ENCODE measurements at regions not wholly inside any gene's neighbourhood (a gene's known extent, or its start where the extent isn't known, plus 50 kb on each side); places are given as distances from the start of the nearest gene placed in this dataset.

- H3K4me1 ChIP-seq (ENCODE audit: control insufficient read depth in 5 of 5, insufficient read depth in 5 of 5, low read length in 5 of 5), result no peaks in the 10 kb centered on the region
- no peaks in the 10 kb centered on the region for H3K27me3 ChIP-seq (ENCODE audit: control insufficient read depth in 3 of 3, insufficient read depth in 3 of 3, low read length in 2 of 3)
- TF ChIP-seq, protein P1, sequence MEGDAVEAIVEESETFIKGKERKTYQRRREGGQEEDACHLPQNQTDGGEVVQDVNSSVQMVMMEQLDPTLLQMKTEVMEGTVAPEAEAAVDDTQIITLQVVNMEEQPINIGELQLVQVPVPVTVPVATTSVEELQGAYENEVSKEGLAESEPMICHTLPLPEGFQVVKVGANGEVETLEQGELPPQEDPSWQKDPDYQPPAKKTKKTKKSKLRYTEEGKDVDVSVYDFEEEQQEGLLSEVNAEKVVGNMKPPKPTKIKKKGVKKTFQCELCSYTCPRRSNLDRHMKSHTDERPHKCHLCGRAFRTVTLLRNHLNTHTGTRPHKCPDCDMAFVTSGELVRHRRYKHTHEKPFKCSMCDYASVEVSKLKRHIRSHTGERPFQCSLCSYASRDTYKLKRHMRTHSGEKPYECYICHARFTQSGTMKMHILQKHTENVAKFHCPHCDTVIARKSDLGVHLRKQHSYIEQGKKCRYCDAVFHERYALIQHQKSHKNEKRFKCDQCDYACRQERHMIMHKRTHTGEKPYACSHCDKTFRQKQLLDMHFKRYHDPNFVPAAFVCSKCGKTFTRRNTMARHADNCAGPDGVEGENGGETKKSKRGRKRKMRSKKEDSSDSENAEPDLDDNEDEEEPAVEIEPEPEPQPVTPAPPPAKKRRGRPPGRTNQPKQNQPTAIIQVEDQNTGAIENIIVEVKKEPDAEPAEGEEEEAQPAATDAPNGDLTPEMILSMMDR (IDR thresholded peaks at IDR 0.05; ENCODE audit: control extremely low read depth, extremely low read depth), result no peak
- no peak for DNase-seq
- ATAC-seq (ENCODE audit: insufficient read depth, low FRiP score), result no peak
- H3K27ac ChIP-seq (ENCODE audit: low read depth in 1 of 2, low read length in 1 of 2), result no peak overlapping the region
- H3K36me3 ChIP-seq (ENCODE audit: control insufficient read depth in 4 of 4, insufficient read depth in 4 of 4, low read length in 4 of 4), result no peaks in the 10 kb centered on the region
- no peak overlapping the region for H3K4me3 ChIP-seq
- H3K9ac ChIP-seq (ENCODE audit: insufficient read depth in 1 of 2, low read length in 2 of 2), result no peak overlapping the region
- 83 to 88% methylated on average over 3 of the region's 3 CpGs for WGBS, 2 donors
- H3K9me3 ChIP-seq (ENCODE audit: control insufficient read depth in 4 of 4, insufficient read depth in 3 of 4, low read length in 3 of 4), result no peaks in the 10 kb centered on the region
Observed at GRCh38 chr14:97550463-97550862, 753.3 kb downstream of the VRK1 start.

DNA sequence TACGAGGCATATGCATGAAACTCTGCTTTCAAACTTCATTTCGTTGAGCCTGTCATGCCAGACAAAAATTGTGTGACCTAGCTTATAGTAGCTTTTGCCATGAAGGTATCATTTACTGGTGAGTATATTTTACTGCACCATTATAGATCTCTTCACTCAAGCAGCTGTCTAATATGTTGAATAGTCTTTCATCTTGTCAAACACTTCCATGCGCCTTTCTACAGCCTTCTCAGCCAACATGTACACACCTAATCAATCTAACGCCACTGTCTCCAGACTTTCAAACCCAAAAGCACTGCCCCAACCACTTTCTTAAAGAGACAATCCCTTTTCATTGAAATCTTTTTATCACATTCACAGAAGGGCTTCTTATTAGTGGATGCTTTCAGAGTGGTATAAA, 757.4 kb downstream of the VRK1 start:
- Histone ChIP-seq H3K9me3 (ENCODE audit: control insufficient read depth in 4 of 4, insufficient read depth in 3 of 4, low read length in 3 of 4) (no peaks in the 10 kb centered on the region), H3K4me1 (ENCODE audit: control insufficient read depth in 5 of 5, insufficient read depth in 5 of 5, low read length in 5 of 5) (no peaks in the 10 kb centered on the region), H3K9ac (ENCODE audit: insufficient read depth in 1 of 2, low read length in 2 of 2) (no peak overlapping the region), H3K36me3 (ENCODE audit: control insufficient read depth in 4 of 4, insufficient read depth in 4 of 4, low read length in 4 of 4) (no peaks in the 10 kb centered on the region), H3K4me3 (no peak overlapping the region), H3K27ac (ENCODE audit: low read depth in 1 of 2, low read length in 1 of 2) (no peak overlapping the region), H3K27me3 (ENCODE audit: control insufficient read depth in 3 of 3, insufficient read depth in 3 of 3, low read length in 2 of 3) (no peaks in the 10 kb centered on the region)
- ATAC-seq (ENCODE audit: insufficient read depth, low FRiP score), result no peak
- no peak for DNase-seq
- 63 to 71% methylated on average over 4 of the region's 4 CpGs for WGBS, 2 donors
- TF ChIP-seq, protein P1 (IDR thresholded peaks at IDR 0.05; ENCODE audit: control extremely low read depth, extremely low read depth), result no peak

- TF ChIP-seq, protein P1 (IDR thresholded peaks at IDR 0.05; ENCODE audit: control extremely low read depth, extremely low read depth), result no peak
- no peak overlapping the region for H3K9ac ChIP-seq (ENCODE audit: insufficient read depth in 1 of 2, low read length in 2 of 2)
- ATAC-seq (ENCODE audit: insufficient read depth, low FRiP score), result no peak
Observed at GRCh38 chr14:97564334-97564733, 767.2 kb downstream of the VRK1 start.

DNA sequence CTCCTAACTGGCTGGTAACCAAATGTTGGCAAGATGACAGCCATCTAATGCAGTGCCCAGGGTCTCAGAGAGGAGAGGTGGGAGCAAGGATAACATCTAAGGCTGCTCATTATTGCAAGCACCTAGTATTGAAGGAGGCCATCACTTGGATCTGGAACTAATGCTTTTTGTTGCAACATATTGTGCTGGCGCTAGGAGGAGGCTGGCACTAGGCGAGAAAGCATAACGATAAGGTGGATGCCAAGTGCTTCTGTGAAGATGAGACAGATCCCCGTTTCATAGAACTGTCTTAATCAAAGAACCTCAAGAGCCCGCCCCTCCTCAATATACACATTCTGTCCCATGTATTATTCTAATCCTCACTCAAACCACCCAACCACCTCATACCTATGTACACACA, 774.0 kb downstream of the VRK1 start:
- ATAC-seq (ENCODE audit: insufficient read depth, low FRiP score), result no peak

More at GRCh38 chr14:97564334-97564733, 767.2 kb downstream of the VRK1 start:
- Histone ChIP-seq H3K4me3 (no peak overlapping the region), H3K36me3 (ENCODE audit: control insufficient read depth in 4 of 4, insufficient read depth in 4 of 4, low read length in 4 of 4) (no peaks in the 10 kb centered on the region), H3K4me1 (ENCODE audit: control insufficient read depth in 5 of 5, insufficient read depth in 5 of 5, low read length in 5 of 5) (no peaks in the 10 kb centered on the region), H3K27me3 (ENCODE audit: control insufficient read depth in 3 of 3, insufficient read depth in 3 of 3, low read length in 2 of 3) (no peaks in the 10 kb centered on the region), H3K9me3 (ENCODE audit: control insufficient read depth in 4 of 4, insufficient read depth in 3 of 4, low read length in 3 of 4) (peaks cover 0 to 2% (median 0%) of the 10 kb centered on the region in 4 donors), H3K27ac (ENCODE audit: low read depth in 1 of 2, low read length in 1 of 2) (no peak overlapping the region)
- 62 to 72% methylated on average over 3 of the region's 3 CpGs for WGBS, 2 donors
- no peak for DNase-seq

More for the DNA sequence above, 774.0 kb downstream of the VRK1 start:
- TF ChIP-seq, protein P1 (IDR thresholded peaks at IDR 0.05; ENCODE audit: control extremely low read depth, extremely low read depth), result no peak
- WGBS, 2 donors, result 94 to 95% methylated on average over 5 of the region's 5 CpGs
- DNase-seq, result no peak
- H3K4me3 ChIP-seq, result no peak overlapping the region
- no peaks in the 10 kb centered on the region for H3K36me3 ChIP-seq (ENCODE audit: control insufficient read depth in 4 of 4, insufficient read depth in 4 of 4, low read length in 4 of 4)
- no peak overlapping the region for H3K27ac ChIP-seq (ENCODE audit: low read depth in 1 of 2, low read length in 1 of 2)
- no peak overlapping the region for H3K9ac ChIP-seq (ENCODE audit: insufficient read depth in 1 of 2, low read length in 2 of 2)
- no peaks in the 10 kb centered on the region for H3K4me1 ChIP-seq (ENCODE audit: control insufficient read depth in 5 of 5, insufficient read depth in 5 of 5, low read length in 5 of 5)
- no peaks in the 10 kb centered on the region for H3K27me3 ChIP-seq (ENCODE audit: control insufficient read depth in 3 of 3, insufficient read depth in 3 of 3, low read length in 2 of 3)
- peaks cover 0 to 3% (median 1%) of the 10 kb centered on the region in 4 donors for H3K9me3 ChIP-seq (ENCODE audit: control insufficient read depth in 4 of 4, insufficient read depth in 3 of 4, low read length in 3 of 4)

Measured in lung (tissue), 11 donors.